HCT116 (cell line): ENCODE measurements at regions not wholly inside any gene's neighbourhood (a gene's known extent, or its start where the extent isn't known, plus 50 kb on each side); places are given as distances from the start of the nearest gene placed in this dataset.

Experiments used
- ATAC-seq: fragments of 200-7000 bp; cut with Tn5 transposase; 2 replicates; pipeline ENCODE4 v1.9.1; 2020; ENCODE audit warnings: mild to moderate bottlenecking, moderate library complexity
- BruUV-seq: library from RNA; stranded (reverse); fragments of 400-500 nt; replicated peaks from 2 replicates; lab custom pipeline; 2021; lab: Mats Ljungman, UMichigan
- CTCF ChIA-PET: fragments of 300-600 bp; sonication (Branson Sonifier 250); formaldehyde crosslinking; loops from one replicate; lab custom pipeline; 2021; ENCODE audit warnings: antibody characterized with exemption; lab: Charles Lee
- POLR2A ChIA-PET: fragments of 300-600, 350-600 bp; sonication (Branson Sonifier 250); formaldehyde crosslinking; loops from one replicate; lab custom pipeline; 2021; ENCODE audit warnings: antibody characterized with exemption; lab: Charles Lee
- RAD21 ChIA-PET, 2 experiments: fragments of 300-600 bp; sonication (Branson Sonifier 250); formaldehyde crosslinking; loops; one replicate each; lab custom pipeline; 2023; ENCODE audit warnings: low total read pairs in 2 of 2; ENCODE audit not compliant: uncharacterized antibody in 2 of 2, unreplicated experiment in 2 of 2, low non-redundant PET in 1 of 2; lab: Charles Lee
- DNase-seq: peaks from one replicate; pipeline ENCODE4 v3.0.0-alpha.2; 2010; ENCODE audit warnings: low read depth, low spot score
- H2AFZ ChIP-seq: fragments of 200-600 bp; shearing (Covaris generic), sonication (generic); 2 replicates; pipeline ENCODE4 v1.6.1; 2017; ENCODE audit warnings: low read depth, mixed run types, mixed read lengths, antibody characterized with exemption, low read length; ENCODE audit not compliant: poor library complexity, severe bottlenecking
- H3K27ac ChIP-seq: 2 replicates; pipeline ENCODE4 v1.5.1; 2012; ENCODE audit warnings: low read depth, low read length
- H3K27me3 ChIP-seq: fragments of 200-600 bp; sonication (generic); 2 replicates; pipeline ENCODE4 v1.6.1; 2016; ENCODE audit warnings: mixed run types, low read length, mixed read lengths; ENCODE audit not compliant: insufficient read depth
- H3K36me3 ChIP-seq, 2 experiments: fragments of 200-500 bp in 1 of 2; fragments of 200-600 bp in 1 of 2; sonication (Bioruptor generic) in 1 of 2; sonication (generic) in 1 of 2; 2 replicates each; pipeline versions ENCODE4 v1.5.1 to v1.6.1; 2014 to 2016; ENCODE audit warnings: low read length in 2 of 2, inconsistent platforms in 1 of 2, mixed read lengths in 1 of 2, mixed run types in 1 of 2; ENCODE audit not compliant: insufficient read depth in 2 of 2, control insufficient read depth in 1 of 2
- H3K4me1 ChIP-seq, 2 experiments: fragments of 200-600 bp in 1 of 2; sonication (generic) in 1 of 2; 2 replicates each; pipeline versions ENCODE4 v1.5.1 to v1.6.1; 2012 to 2017; ENCODE audit warnings: low read length in 2 of 2, inconsistent platforms in 1 of 2, mild to moderate bottlenecking in 1 of 2, mixed read lengths in 1 of 2, mixed run types in 1 of 2, moderate library complexity in 1 of 2; ENCODE audit not compliant: insufficient read depth in 2 of 2, control insufficient read depth in 1 of 2
- H3K4me2 ChIP-seq: fragments of 200-600 bp; sonication (generic); 2 replicates; pipeline ENCODE4 v1.6.1; 2017; ENCODE audit warnings: mixed run types, low read length, mixed read lengths
- H3K4me3 ChIP-seq, 2 experiments: fragments of 200-600 bp in 1 of 2; sonication (generic) in 1 of 2; replicated peaks in 1 of 2; 2 replicates each; pipeline ENCODE4 v1.5.1; 2011 to 2016; ENCODE audit warnings: low read length in 2 of 2, control low read depth in 1 of 2, low read depth in 1 of 2, mild to moderate bottlenecking in 1 of 2, mixed read lengths in 1 of 2, mixed run types in 1 of 2
- H3K79me2 ChIP-seq: fragments of 200-600 bp; sonication (generic); 2 replicates; pipeline ENCODE4 v1.6.1; 2017; ENCODE audit warnings: mild to moderate bottlenecking, mixed run types, low read length, moderate library complexity, mixed read lengths; ENCODE audit not compliant: insufficient read depth
- H3K9ac ChIP-seq: fragments of 200-600 bp; sonication (generic); 2 replicates; pipeline ENCODE4 v1.6.1; 2016; ENCODE audit warnings: low read length, mixed read lengths
- H3K9me2 ChIP-seq: fragments of 200-600 bp; sonication (generic), shearing (Covaris generic); 2 replicates; pipeline ENCODE4 v1.6.1; 2017; ENCODE audit warnings: mixed run types, mild to moderate bottlenecking, moderate library complexity; ENCODE audit not compliant: insufficient read depth
- H3K9me3 ChIP-seq, 2 experiments: fragments of 200-500 bp in 1 of 2; fragments of 200-600 bp in 1 of 2; sonication (Bioruptor generic) in 1 of 2; sonication (generic) in 1 of 2; 2 replicates each; pipeline ENCODE4 v1.6.1; 2014 to 2017; ENCODE audit warnings: low read length in 2 of 2, mixed read lengths in 2 of 2, inconsistent platforms in 1 of 2, low read depth in 1 of 2, mild to moderate bottlenecking in 1 of 2, mixed run types in 1 of 2, moderate library complexity in 1 of 2; ENCODE audit not compliant: control insufficient read depth in 1 of 2, insufficient read depth in 1 of 2
- H4K20me1 ChIP-seq: fragments of 200-600 bp; sonication (generic), shearing (Covaris generic); 2 replicates; pipeline ENCODE4 v1.6.1; 2017; ENCODE audit warnings: mixed run types, mild to moderate bottlenecking, moderate library complexity; ENCODE audit not compliant: insufficient read depth
- ATF3 ChIP-seq: IDR thresholded peaks from 2 replicates; pipeline ENCODE4 v1.6.1; 2012
- CBX3 ChIP-seq: IDR thresholded peaks from 2 replicates; pipeline ENCODE4 v1.6.1; 2012; ENCODE audit warnings: low read depth
- CEBPB ChIP-seq: IDR thresholded peaks from 2 replicates; pipeline ENCODE4 v1.6.1; 2012; ENCODE audit warnings: low read depth
- CTCF ChIP-seq, 3 experiments: fragments of 200-600 bp in 1 of 3; sonication (generic) in 1 of 3; IDR thresholded peaks in 2 of 3; conservative IDR thresholded peaks in 1 of 3; 2 replicates each; pipeline ENCODE4 v1.5.1; 2012 to 2017; ENCODE audit warnings: low read depth in 2 of 3, low read length in 2 of 3, antibody characterized with exemption in 1 of 3, borderline replicate concordance in 1 of 3, control low read depth in 1 of 3, mild to moderate bottlenecking in 1 of 3, mixed read lengths in 1 of 3, mixed run types in 1 of 3, moderate library complexity in 1 of 3; ENCODE audit not compliant: insufficient read depth in 1 of 3
- EGR1 ChIP-seq: IDR thresholded peaks from 2 replicates; pipeline ENCODE4 v1.6.1; 2012; ENCODE audit warnings: low read depth
- ELF1 ChIP-seq: IDR thresholded peaks from 2 replicates; pipeline ENCODE4 v1.6.1; 2012; ENCODE audit warnings: low read depth, borderline replicate concordance
- JUND ChIP-seq: IDR thresholded peaks from 2 replicates; pipeline ENCODE4 v1.6.1; 2012
- POLR2A ChIP-seq: IDR thresholded peaks from 2 replicates; pipeline ENCODE4 v1.7.0; 2011; ENCODE audit warnings: borderline replicate concordance; ENCODE audit not compliant: insufficient read depth, insufficient read length; ENCODE audit errors: extremely low read depth
- POLR2AphosphoS5 ChIP-seq: IDR thresholded peaks from 2 replicates; pipeline ENCODE4 v1.6.1; 2011; ENCODE audit warnings: mild to moderate bottlenecking, low read depth, low read length, moderate library complexity
- RAD21 ChIP-seq: IDR thresholded peaks from 2 replicates; pipeline ENCODE4 v1.6.1; 2012; ENCODE audit warnings: low read depth, mild to moderate bottlenecking
- SIN3A ChIP-seq: IDR thresholded peaks from 2 replicates; pipeline ENCODE4 v1.6.1; 2012; ENCODE audit warnings: low read depth
- SP1 ChIP-seq: IDR thresholded peaks from 2 replicates; pipeline ENCODE4 v1.6.1; 2012; ENCODE audit warnings: low read depth
- SRF ChIP-seq: IDR thresholded peaks from 2 replicates; pipeline ENCODE4 v1.6.1; 2012; ENCODE audit warnings: low read depth
- TCF7L2 ChIP-seq: IDR thresholded peaks from 2 replicates; pipeline ENCODE4 v1.7.0; 2011; ENCODE audit warnings: borderline replicate concordance, inconsistent platforms; ENCODE audit not compliant: insufficient read depth, insufficient read length; ENCODE audit errors: extremely low read depth
- ZBTB33 ChIP-seq: IDR thresholded peaks from 2 replicates; pipeline ENCODE4 v1.6.1; 2011; ENCODE audit warnings: mild to moderate bottlenecking, low read length, moderate library complexity; ENCODE audit not compliant: insufficient replicate concordance; ENCODE audit errors: extremely low read depth
- ZFX ChIP-seq: fragments of 450-650 bp; IDR thresholded peaks from 2 replicates; pipeline ENCODE4 v1.6.1; 2017
- ZNF274 ChIP-seq: fragments of 200-500 bp; sonication (Bioruptor generic); IDR thresholded peaks from 2 replicates; pipeline ENCODE4 v1.6.1; 2014; ENCODE audit warnings: mild to moderate bottlenecking, low read depth, low read length, inconsistent platforms
- intact Hi-C: fragments of 100-400 bp; cut with micrococcal nuclease; formaldehyde crosslinking; loops from 2 replicates; pipeline ENCODE4 v1.10.0; 2022

GRCh38 chr7:81167934-81168333 is 249.1 kb upstream of the SEMA3C start:
- Histone ChIP-seq H3K79me2 (no peaks in the 10 kb centered on the region), H3K9me2 (no peaks in the 10 kb centered on the region), H3K36me3 (no peaks in the 10 kb centered on the region), H3K9me3 (no peaks in the 10 kb centered on the region), H3K4me2 (no peak overlapping the region), H3K27me3 (no peaks in the 10 kb centered on the region), H3K4me1 (peaks cover 3 to 4% of the 10 kb centered on the region in 2 experiments; a peak in 3 of 4 replicates), H4K20me1 (no peaks in the 10 kb centered on the region), H3K9ac (no peak overlapping the region), H2AFZ (no peak overlapping the region), H3K27ac (no peak overlapping the region), H3K4me3 (no peak overlapping the region)
- ChIA-PET CTCF (no interaction called here), POLR2A (no interaction called here), RAD21 (no interaction called here)
- DNase-seq (no peak), ATAC-seq (no peak)
- TF ChIP-seq SIN3A, result no peak
- TF ChIP-seq POLR2A, result no peak
- no peak for TF ChIP-seq EGR1
- TF ChIP-seq ZBTB33, result no peak
- TF ChIP-seq CBX3, result no peak
- TF ChIP-seq ATF3, result no peak
- TF ChIP-seq SRF, result no peak
- TF ChIP-seq CTCF (IDR thresholded peaks at IDR 0.05 in 2 of 3, conservative IDR thresholded peaks at IDR 0.05 in 1 of 3; ENCODE audit: borderline replicate concordance in 1 of 3, insufficient read depth in 1 of 3, low read depth in 2 of 3, low read length in 2 of 3), result no peak
- no peak for TF ChIP-seq ELF1
- no peak for TF ChIP-seq RAD21
- no peak for TF ChIP-seq SP1
- no peak for TF ChIP-seq ZFX
- TF ChIP-seq POLR2AphosphoS5, result no peak
- TF ChIP-seq TCF7L2, result no peak
- TF ChIP-seq CEBPB, result no peak
- no peak for TF ChIP-seq JUND
- TF ChIP-seq ZNF274, result no peak
- no TSS peak for BruUV-seq
- intact Hi-C loops, result no loop called here
